Lung (tissue), 11 donors: ENCODE measurements at regions not wholly inside any gene's neighbourhood (a gene's known extent, or its start where the extent isn't known, plus 50 kb on each side); places are given as distances from the start of the nearest gene placed in this dataset.

Source experiments
- ATAC-seq: fragments of 200-7000 bp; cut with Tn5 transposase; one replicate; pipeline ENCODE4 v1.9.1; 2020; ENCODE audit warnings: moderate number of reproducible peaks; ENCODE audit not compliant: insufficient read depth, low FRiP score
- DNase-seq, 3 donors: peaks; one replicate each; pipeline ENCODE4 v3.0.0-alpha.2; 2013 to 2017
- H3K27ac ChIP-seq, 2 donors: one replicate each; pipeline ENCODE4 v1.5.1; 2013; ENCODE audit warnings: mild to moderate bottlenecking in 2 of 2, moderate library complexity in 2 of 2, control low read depth in 1 of 2, inconsistent platforms in 1 of 2, low read depth in 1 of 2, low read length in 1 of 2
- H3K27me3 ChIP-seq, 3 donors: one replicate each; pipeline ENCODE4 v1.5.1; 2013; ENCODE audit warnings: low read length in 2 of 3; ENCODE audit not compliant: control insufficient read depth in 3 of 3, insufficient read depth in 3 of 3
- H3K36me3 ChIP-seq, 4 donors: one replicate each; pipeline ENCODE4 v1.5.1; 2013; ENCODE audit warnings: low read length in 4 of 4, mild to moderate bottlenecking in 1 of 4, moderate library complexity in 1 of 4; ENCODE audit not compliant: control insufficient read depth in 4 of 4, insufficient read depth in 4 of 4
- H3K4me1 ChIP-seq, 5 donors: one replicate each; pipeline ENCODE4 v1.5.1; 2013; ENCODE audit warnings: low read length in 5 of 5, mild to moderate bottlenecking in 2 of 5, moderate library complexity in 1 of 5; ENCODE audit not compliant: control insufficient read depth in 5 of 5, insufficient read depth in 5 of 5
- H3K4me3 ChIP-seq: one replicate; pipeline ENCODE4 v1.5.1; 2013; ENCODE audit warnings: mild to moderate bottlenecking, control low read depth, moderate library complexity
- H3K9ac ChIP-seq, 2 donors: one replicate each; pipeline ENCODE4 v1.5.1; 2013; ENCODE audit warnings: low read length in 2 of 2, control low read depth in 1 of 2; ENCODE audit not compliant: insufficient read depth in 1 of 2
- H3K9me3 ChIP-seq, 4 donors: one replicate each; pipeline ENCODE4 v1.5.1; 2013; ENCODE audit warnings: low read length in 3 of 4, mild to moderate bottlenecking in 1 of 4, moderate library complexity in 1 of 4; ENCODE audit not compliant: control insufficient read depth in 4 of 4, insufficient read depth in 3 of 4
- CTCF ChIP-seq: IDR thresholded peaks from 2 replicates; pipeline ENCODE4 v1.5.1; 2012; ENCODE audit warnings: mild to moderate bottlenecking; ENCODE audit errors: control extremely low read depth, extremely low read depth
- WGBS, 2 donors: extraction: QIAGEN DNeasy Blood & Tissue Kit; methylation state at CpG; one replicate each; pipeline ENCODE4 v1.1.7; 2013; 5-methylcytosine and 5-hydroxymethylcytosine counted together
- donor health status: control.
- donor health status: control.
- donor health status: Bipolar disorder and iron deficiency.
- donor health status: healthy.
- donor health status: DM: yes; HTN: yes; CAD: no.

GRCh38 chr5:30687461-30687860 is 506.0 kb upstream of the CDH6 start:
- Histone ChIP-seq H3K4me1 (no peaks in the 10 kb centered on the region), H3K36me3 (no peaks in the 10 kb centered on the region), H3K4me3 (no peak overlapping the region), H3K27me3 (no peaks in the 10 kb centered on the region), H3K27ac (no peak overlapping the region), H3K9me3 (peaks cover 0 to 3% (median 0%) of the 10 kb centered on the region in 4 donors), H3K9ac (no peak overlapping the region)
- no peak for ATAC-seq
- WGBS, 2 donors, result 86 to 91% methylated on average over 5 of the region's 5 CpGs
- TF ChIP-seq CTCF, result no peak
- DNase-seq, result no peak

- ATAC-seq, result no peak
- no peaks in the 10 kb centered on the region for H3K27me3 ChIP-seq
- H3K9ac ChIP-seq, result no peak overlapping the region
- H3K4me3 ChIP-seq, result no peak overlapping the region
- H3K4me1 ChIP-seq, result no peaks in the 10 kb centered on the region
- no peak for DNase-seq
- H3K36me3 ChIP-seq, result no peaks in the 10 kb centered on the region
- TF ChIP-seq CTCF, result no peak
- peaks cover 0 to 3% (median 0%) of the 10 kb centered on the region in 4 donors for H3K9me3 ChIP-seq
- no peak overlapping the region for H3K27ac ChIP-seq
- WGBS, 2 donors, result 59 to 73% methylated on average over 2 of the region's 2 CpGs
Measured at GRCh38 chr5:30686530-30686929, 507.0 kb upstream of the CDH6 start.

GRCh38 chr5:30676223-30676840 is 517.2 kb upstream of the CDH6 start:
- ATAC-seq (no peak), DNase-seq (peak in 1 of 3 donors; percentile 8)
- peaks cover 0 to 8% (median 2%) of the 10 kb centered on the region in 4 donors for H3K9me3 ChIP-seq
- no peak overlapping the region for H3K4me3 ChIP-seq
- no peak overlapping the region for H3K27ac ChIP-seq
- no peaks in the 10 kb centered on the region for H3K4me1 ChIP-seq
- 72 to 73% methylated on average over 1 of the region's 1 CpG for WGBS, 2 donors
- H3K27me3 ChIP-seq, result no peaks in the 10 kb centered on the region
- no peak overlapping the region for H3K9ac ChIP-seq
- TF ChIP-seq CTCF, result no peak
- H3K36me3 ChIP-seq, result no peaks in the 10 kb centered on the region

GRCh38 chr5:30667293-30667692 is 526.2 kb upstream of the CDH6 start:
- no peaks in the 10 kb centered on the region for H3K27me3 ChIP-seq
- H3K4me1 ChIP-seq, result no peaks in the 10 kb centered on the region
- no peaks in the 10 kb centered on the region for H3K9me3 ChIP-seq
- WGBS, 2 donors, result 45 to 63% methylated on average over 1 of the region's 1 CpG
- no peak overlapping the region for H3K4me3 ChIP-seq
- no peak overlapping the region for H3K9ac ChIP-seq
- no peak for ATAC-seq
- TF ChIP-seq CTCF, result no peak
- no peak overlapping the region for H3K27ac ChIP-seq
- no peaks in the 10 kb centered on the region for H3K36me3 ChIP-seq
- DNase-seq, result no peak
